NCI-H524 (cell line): ENCODE measurements at regions not wholly inside any gene's neighbourhood (a gene's known extent, or its start where the extent isn't known, plus 50 kb on each side); places are given as distances from the start of the nearest gene placed in this dataset.

Source experiments
- DNase-seq, 2 experiments: peaks; one replicate each; lab custom pipeline; 2025; lab: John Stamatoyannopoulos, UW

GRCh38 chr5:38029397-38030065 lies 189.7 kb upstream of the GDNF start:
- no peak for DNase-seq

GRCh38 chr5:38023799-38024198 lies 184.0 kb upstream of the GDNF start:
- DNase-seq: peak in 1 of 2 experiments; percentile 38

- no peak for DNase-seq
Measured at GRCh38 chr5:38023371-38023770, 183.5 kb upstream of the GDNF start.

GRCh38 chr5:38022631-38023030 lies 182.8 kb upstream of the GDNF start:
- DNase-seq: no peak

GRCh38 chr5:38018016-38018415 lies 178.2 kb upstream of the GDNF start:
- no peak for DNase-seq

DNA sequence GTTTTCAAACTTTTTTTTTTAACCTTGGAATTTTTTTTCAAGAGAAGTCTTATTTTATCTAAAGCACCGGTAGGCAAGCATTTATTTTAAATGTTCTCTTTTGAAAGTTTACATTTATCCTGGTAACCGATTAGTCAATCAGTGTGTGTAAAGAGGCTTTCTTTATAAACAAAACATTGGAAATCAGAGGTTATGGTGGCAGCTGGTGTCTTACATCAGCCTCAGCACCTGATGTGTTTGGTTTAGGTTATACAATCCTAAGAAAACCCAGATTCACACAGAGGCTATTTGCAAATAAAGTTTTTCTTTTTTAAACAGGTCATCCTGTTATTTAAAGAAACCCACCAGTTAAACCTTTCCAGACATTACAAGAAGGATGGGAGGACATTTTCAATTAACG lies 173.3 kb upstream of the GDNF start:
- DNase-seq: peak in 1 of 2 experiments; percentile 17

DNA sequence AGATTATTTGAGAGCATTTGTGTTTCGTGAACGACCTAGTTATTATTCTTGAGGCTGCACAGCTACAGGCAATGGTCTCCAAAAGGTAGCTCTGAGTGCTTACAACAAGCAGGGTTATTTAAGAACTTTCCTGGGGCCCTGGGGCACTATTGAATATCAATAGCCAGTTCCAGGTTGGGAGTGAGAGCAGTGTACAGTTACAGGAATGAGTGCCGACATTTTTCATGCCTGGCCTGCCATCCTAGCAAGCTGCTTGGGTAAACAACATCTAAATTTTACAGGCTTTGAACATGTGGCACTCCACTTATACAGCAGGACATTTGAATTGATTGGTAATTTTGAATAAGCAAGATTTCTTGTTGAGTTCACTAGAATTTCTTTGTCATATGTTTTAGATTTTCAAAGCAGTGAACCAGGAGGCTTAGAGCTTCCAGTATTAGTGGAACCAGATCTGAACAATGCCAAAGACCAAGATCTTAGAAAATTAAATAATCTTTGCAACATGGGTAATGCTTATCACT lies 171.9 kb upstream of the GDNF start:
- peak in 1 of 2 experiments; percentile 35 for DNase-seq

GRCh38 chr5:38009749-38010358 lies 170.0 kb upstream of the GDNF start:
- peak in 1 of 2 experiments; percentile 49 for DNase-seq

DNA sequence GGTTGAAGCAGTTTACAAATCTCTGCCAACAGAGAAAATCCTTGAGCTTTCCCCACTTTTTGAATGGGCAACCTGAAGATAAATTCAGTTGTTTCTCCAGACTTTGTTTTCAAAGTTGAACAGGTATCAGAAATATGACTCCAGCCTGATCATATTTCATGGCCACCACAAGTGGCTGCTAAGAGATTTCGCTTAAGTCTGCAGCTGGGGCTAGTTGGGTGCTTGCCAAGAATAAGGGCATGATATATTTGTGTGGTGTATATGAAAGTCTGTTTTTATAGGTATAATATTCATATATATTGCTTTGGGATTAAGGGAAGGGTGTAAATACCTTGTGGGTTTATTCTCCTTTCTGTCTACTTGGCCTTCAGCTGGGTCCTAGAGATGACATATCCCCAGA lies 168.4 kb upstream of the GDNF start:
- peak; percentile 86 to 96 for DNase-seq

- DNase-seq: no peak
Measured at GRCh38 chr5:37999593-37999992, 159.8 kb upstream of the GDNF start.

DNA sequence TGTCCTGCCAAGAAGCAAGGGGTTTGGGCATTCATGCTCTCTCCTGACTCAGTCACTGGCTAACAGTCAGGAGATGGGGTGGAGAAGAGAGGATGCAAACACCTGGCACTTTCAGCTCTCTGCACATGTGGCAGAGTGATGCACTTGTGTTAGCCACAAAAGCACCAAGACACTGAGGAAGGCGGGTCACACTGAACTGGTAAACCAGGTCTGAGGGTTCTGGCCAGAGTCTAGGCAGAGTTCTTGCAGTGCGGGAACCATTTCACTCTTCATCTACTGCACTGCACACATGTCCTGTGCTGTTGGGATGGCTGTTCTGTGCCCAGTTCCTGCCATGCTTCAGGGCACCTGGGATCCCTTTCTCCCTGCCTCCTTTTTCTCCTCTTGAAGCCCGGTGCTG lies 157.1 kb upstream of the GDNF start:
- no peak for DNase-seq

GRCh38 chr5:37994729-37995128 lies 154.9 kb upstream of the GDNF start:
- no peak for DNase-seq

GRCh38 chr5:37991301-37992299 lies 151.8 kb upstream of the GDNF start:
- no peak for DNase-seq

DNA sequence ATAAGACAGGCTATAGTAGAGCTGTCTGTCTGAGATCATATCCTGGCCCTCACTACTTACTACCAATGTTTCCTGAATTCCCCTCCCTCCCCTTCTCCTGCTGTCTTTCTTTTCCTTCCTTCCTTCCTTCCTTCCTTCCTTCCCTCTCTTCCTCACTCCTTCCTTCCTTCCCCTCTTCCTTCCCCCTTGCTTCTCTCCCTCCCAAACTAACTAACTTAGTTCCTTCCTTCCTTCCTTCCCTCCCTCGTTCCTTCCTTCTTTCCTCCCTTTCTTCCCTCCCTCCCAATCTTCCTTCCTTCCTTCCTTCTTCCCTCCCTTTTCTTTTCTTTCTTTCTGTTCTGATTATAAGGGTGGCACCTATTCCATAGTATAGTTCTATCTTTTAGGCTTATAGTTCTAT lies 150.0 kb upstream of the GDNF start:
- DNase-seq: no peak

- DNase-seq: no peak
Measured at GRCh38 chr5:37988454-37989046, 148.7 kb upstream of the GDNF start.

DNA sequence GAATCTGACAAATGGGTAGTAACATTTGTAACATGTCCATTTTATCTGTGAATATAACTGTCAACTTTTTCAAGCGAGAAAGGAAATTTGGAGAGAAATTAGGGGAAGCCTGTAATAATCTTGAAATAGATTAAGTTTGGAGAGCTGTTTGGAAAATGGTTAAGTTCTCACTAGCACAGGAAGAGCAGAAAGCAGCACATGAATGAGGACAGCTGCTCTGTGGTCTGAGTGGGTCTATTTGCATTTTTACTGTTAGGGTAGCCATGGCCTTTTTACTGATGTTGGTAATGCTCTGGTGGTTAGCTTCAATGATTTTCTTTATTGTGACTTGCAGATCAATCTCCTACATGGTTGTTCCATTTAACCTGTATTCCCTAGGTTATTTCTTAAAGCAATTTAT lies 144.5 kb upstream of the GDNF start:
- no peak for DNase-seq

GRCh38 chr5:37983463-37983862 lies 143.6 kb upstream of the GDNF start:
- DNase-seq: no peak

DNA sequence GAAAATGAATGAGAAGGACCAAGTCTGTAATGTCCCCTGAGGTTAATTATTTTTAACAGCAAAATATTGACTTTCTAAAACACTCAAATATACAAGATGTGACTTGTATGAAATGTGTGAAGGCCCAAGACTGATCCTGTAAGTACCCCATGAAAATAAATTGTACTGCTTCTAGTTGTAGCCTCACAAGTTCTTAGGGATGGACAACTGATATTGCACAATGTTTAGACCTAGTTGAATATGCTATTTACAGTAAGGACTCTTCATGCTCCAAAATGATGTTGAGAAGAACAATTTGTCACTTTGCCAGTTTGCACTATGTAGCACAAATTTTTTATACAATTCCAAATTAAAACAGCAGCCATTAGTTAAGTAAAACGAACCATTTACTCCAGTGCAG lies 139.7 kb upstream of the GDNF start:
- no peak for DNase-seq

- DNase-seq: no peak
Measured at GRCh38 chr5:37975531-37975930, 135.7 kb upstream of the GDNF start.

GRCh38 chr5:37971483-37972024 lies 131.7 kb upstream of the GDNF start:
- no peak for DNase-seq

- DNase-seq: no peak
Measured at GRCh38 chr5:37966871-37967270, 127.0 kb upstream of the GDNF start.

GRCh38 chr5:37966291-37966690 lies 126.5 kb upstream of the GDNF start:
- no peak for DNase-seq
